ENCODE measurements at regions not wholly inside any gene's neighbourhood (a gene's known extent, or its start where the extent isn't known, plus 50 kb on each side); places are given as distances from the start of the nearest gene placed in this dataset.

DNA sequence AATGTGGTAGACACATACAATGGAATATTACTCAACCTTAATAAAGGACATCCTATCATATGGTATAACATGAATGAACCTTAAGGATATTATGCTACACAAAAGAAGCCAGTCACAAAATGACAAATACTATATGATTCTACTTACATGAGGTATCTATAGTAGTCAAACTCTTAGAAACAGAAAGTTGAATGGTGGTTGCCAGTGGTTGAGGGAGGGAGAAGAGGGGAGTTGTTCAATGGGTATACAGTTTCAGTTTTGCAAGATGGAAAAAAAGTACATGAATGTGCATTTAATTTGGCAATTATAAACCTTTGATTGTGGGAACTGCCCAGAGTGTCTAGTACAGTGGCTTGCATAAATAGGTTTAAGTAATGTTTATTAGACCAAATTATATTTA is 473.3 kb upstream of the ZNF608 start:
- Mint-ChIP-seq H3K27ac (ENCODE audit: unreplicated experiment) (no peak overlapping the region), H3K9me3 (ENCODE audit: low read depth, unreplicated experiment) (no peaks in the 10 kb centered on the region), H3K27me3 (ENCODE audit: unreplicated experiment) (no peaks in the 10 kb centered on the region), H3K4me3 (ENCODE audit: low read depth, unreplicated experiment) (no peak overlapping the region), H3K4me1 (ENCODE audit: low read depth, unreplicated experiment) (no peaks in the 10 kb centered on the region), H3K36me3 (ENCODE audit: insufficient read depth, unreplicated experiment) (no peaks in the 10 kb centered on the region)
- intact Hi-C loops (cut with micrococcal nuclease; ENCODE audit: unreplicated experiment), result no loop called here
- no peak for DNase-seq
- TF ChIP-seq, protein P1, sequence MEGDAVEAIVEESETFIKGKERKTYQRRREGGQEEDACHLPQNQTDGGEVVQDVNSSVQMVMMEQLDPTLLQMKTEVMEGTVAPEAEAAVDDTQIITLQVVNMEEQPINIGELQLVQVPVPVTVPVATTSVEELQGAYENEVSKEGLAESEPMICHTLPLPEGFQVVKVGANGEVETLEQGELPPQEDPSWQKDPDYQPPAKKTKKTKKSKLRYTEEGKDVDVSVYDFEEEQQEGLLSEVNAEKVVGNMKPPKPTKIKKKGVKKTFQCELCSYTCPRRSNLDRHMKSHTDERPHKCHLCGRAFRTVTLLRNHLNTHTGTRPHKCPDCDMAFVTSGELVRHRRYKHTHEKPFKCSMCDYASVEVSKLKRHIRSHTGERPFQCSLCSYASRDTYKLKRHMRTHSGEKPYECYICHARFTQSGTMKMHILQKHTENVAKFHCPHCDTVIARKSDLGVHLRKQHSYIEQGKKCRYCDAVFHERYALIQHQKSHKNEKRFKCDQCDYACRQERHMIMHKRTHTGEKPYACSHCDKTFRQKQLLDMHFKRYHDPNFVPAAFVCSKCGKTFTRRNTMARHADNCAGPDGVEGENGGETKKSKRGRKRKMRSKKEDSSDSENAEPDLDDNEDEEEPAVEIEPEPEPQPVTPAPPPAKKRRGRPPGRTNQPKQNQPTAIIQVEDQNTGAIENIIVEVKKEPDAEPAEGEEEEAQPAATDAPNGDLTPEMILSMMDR (IDR thresholded peaks at IDR 0.05; ENCODE audit: unreplicated experiment), result no peak
- BruUV-seq (replicated peaks), result no TSS peak
- CTCF ChIA-PET, result interaction anchor here (0.6 kb wide), 1 partner anchor 746 kb away, joined by 4 read pairs; no protein-coding TSS in a partner anchor

- H3K4me1 Mint-ChIP-seq (ENCODE audit: low read depth, unreplicated experiment), result no peaks in the 10 kb centered on the region
- intact Hi-C loops (cut with micrococcal nuclease; ENCODE audit: unreplicated experiment), result no loop called here
- H3K36me3 Mint-ChIP-seq (ENCODE audit: insufficient read depth, unreplicated experiment), result no peaks in the 10 kb centered on the region
These were observed 473.8 kb upstream of the ZNF608 start for GRCh38 chr5:125220284-125220683.

GRCh38 chr5:125222597-125223240 is 476.3 kb upstream of the ZNF608 start:
- Mint-ChIP-seq H3K9me3 (ENCODE audit: low read depth, unreplicated experiment) (no peaks in the 10 kb centered on the region), H3K27me3 (ENCODE audit: unreplicated experiment) (no peaks in the 10 kb centered on the region), H3K36me3 (ENCODE audit: insufficient read depth, unreplicated experiment) (no peaks in the 10 kb centered on the region), H3K27ac (ENCODE audit: unreplicated experiment) (no peak overlapping the region), H3K4me1 (ENCODE audit: low read depth, unreplicated experiment) (no peaks in the 10 kb centered on the region), H3K4me3 (ENCODE audit: low read depth, unreplicated experiment) (no peak overlapping the region)
- no peak for DNase-seq
- intact Hi-C loops (cut with micrococcal nuclease; ENCODE audit: unreplicated experiment), result no loop called here
- TF ChIP-seq, protein P1 (IDR thresholded peaks at IDR 0.05; ENCODE audit: unreplicated experiment), result no peak
- BruUV-seq (replicated peaks), result no TSS peak
- CTCF ChIA-PET, result no interaction called here

More at GRCh38 chr5:125220284-125220683, 473.8 kb upstream of the ZNF608 start:
- H3K27me3 Mint-ChIP-seq (ENCODE audit: unreplicated experiment), result no peaks in the 10 kb centered on the region
- no peak overlapping the region for H3K4me3 Mint-ChIP-seq (ENCODE audit: low read depth, unreplicated experiment)
- DNase-seq, result no peak
- no peaks in the 10 kb centered on the region for H3K9me3 Mint-ChIP-seq (ENCODE audit: low read depth, unreplicated experiment)
- CTCF ChIA-PET, result interaction anchor here (0.6 to 0.8 kb wide), 2 partner anchors 746 to 908 kb away, joined by 3 to 4 read pairs; no protein-coding TSS in a partner anchor
- no TSS peak for BruUV-seq (replicated peaks)
- TF ChIP-seq, protein P1 (IDR thresholded peaks at IDR 0.05; ENCODE audit: unreplicated experiment), result no peak
- no peak overlapping the region for H3K27ac Mint-ChIP-seq (ENCODE audit: unreplicated experiment)

DNA sequence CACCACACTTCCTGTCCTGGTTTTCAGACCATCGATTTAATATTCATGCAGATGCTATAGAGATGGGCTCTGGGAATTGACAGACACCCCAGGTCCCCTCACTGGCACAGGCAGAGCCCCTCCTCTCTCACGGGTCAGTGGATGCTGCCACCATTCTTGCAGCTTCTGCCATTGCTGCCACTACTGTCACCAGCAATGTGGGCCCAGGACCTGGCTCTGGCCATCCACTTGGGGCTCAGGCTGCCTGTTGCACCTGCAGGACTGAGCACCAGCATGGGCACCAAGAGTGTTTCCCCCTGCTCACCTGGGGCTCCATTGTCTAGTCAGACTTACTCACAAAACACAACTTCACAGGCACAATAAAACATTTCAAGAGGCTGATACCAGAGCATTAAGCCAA is 479.0 kb upstream of the ZNF608 start:
- H3K27me3 Mint-ChIP-seq (ENCODE audit: unreplicated experiment), result no peaks in the 10 kb centered on the region
- H3K4me1 Mint-ChIP-seq (ENCODE audit: low read depth, unreplicated experiment), result no peaks in the 10 kb centered on the region
- H3K27ac Mint-ChIP-seq (ENCODE audit: unreplicated experiment), result no peak overlapping the region
- no peaks in the 10 kb centered on the region for H3K9me3 Mint-ChIP-seq (ENCODE audit: low read depth, unreplicated experiment)
- no peak overlapping the region for H3K4me3 Mint-ChIP-seq (ENCODE audit: low read depth, unreplicated experiment)
- no peaks in the 10 kb centered on the region for H3K36me3 Mint-ChIP-seq (ENCODE audit: insufficient read depth, unreplicated experiment)
- intact Hi-C loops (cut with micrococcal nuclease; ENCODE audit: unreplicated experiment), result loop anchor here (5.0 kb wide), 1 partner anchor 187 kb away; no protein-coding TSS in a partner anchor
- CTCF ChIA-PET, result no interaction called here
- no peak for DNase-seq
- BruUV-seq (replicated peaks), result no TSS peak
- TF ChIP-seq, protein P1 (IDR thresholded peaks at IDR 0.05; ENCODE audit: unreplicated experiment), result no peak
